Astrocyte (in vitro differentiated cells and primary cell): ENCODE measurements at regions not wholly inside any gene's neighbourhood (a gene's known extent, or its start where the extent isn't known, plus 50 kb on each side); places are given as distances from the start of the nearest gene placed in this dataset.

ENCODE experiments used
- EZH2 ChIP-seq: IDR thresholded peaks from 2 replicates; pipeline ENCODE4 v1.6.1; 2012; ENCODE audit warnings: mild to moderate bottlenecking, low read length, inconsistent platforms; ENCODE audit not compliant: insufficient read depth
- TF ChIP-seq, protein P1 (sequence below): IDR thresholded peaks from 2 replicates; pipeline ENCODE4 v1.5.1; 2011; ENCODE audit warnings: low read depth, mild to moderate bottlenecking, inconsistent platforms, low read length, moderate library complexity; ENCODE audit not compliant: insufficient read depth

DNA sequence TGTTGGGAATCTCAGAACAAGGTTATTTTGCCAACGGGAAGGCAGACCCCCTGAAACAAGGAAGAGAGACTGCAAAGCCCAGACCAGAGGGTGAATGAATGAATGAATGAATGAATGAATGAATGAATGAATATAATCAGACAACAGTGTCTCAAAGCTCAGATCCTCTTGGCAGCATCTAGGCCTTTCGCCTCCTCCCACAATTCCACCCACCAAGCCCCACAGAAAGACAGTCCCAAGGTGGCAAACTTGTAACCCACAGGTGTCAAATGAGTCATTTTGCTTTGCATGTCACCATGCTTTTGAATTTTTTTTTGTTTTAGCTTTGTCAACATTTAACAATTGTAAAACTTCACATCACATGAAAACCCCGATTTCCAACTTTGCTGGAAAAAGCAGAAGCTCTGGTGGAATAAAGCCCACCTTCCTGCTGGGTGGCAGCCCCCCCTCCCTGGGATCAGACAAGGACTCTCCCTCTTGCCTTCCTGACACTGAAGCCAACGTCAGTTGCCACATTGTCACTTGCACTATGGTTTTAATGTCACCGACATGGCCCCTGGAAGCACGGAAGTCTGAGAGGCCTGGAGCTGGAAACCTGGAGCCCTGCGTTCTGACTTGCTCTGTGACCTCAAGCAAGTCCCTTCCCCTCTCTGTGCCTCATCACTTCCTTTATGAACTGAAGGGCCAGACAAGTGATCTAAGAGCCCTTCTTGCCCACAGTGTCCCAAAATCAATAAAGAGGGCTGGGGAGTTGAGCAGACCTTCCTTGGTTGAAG lies 134.6 kb upstream of the RUNX3 start:
- no peak for TF ChIP-seq EZH2
- TF ChIP-seq, protein P1, sequence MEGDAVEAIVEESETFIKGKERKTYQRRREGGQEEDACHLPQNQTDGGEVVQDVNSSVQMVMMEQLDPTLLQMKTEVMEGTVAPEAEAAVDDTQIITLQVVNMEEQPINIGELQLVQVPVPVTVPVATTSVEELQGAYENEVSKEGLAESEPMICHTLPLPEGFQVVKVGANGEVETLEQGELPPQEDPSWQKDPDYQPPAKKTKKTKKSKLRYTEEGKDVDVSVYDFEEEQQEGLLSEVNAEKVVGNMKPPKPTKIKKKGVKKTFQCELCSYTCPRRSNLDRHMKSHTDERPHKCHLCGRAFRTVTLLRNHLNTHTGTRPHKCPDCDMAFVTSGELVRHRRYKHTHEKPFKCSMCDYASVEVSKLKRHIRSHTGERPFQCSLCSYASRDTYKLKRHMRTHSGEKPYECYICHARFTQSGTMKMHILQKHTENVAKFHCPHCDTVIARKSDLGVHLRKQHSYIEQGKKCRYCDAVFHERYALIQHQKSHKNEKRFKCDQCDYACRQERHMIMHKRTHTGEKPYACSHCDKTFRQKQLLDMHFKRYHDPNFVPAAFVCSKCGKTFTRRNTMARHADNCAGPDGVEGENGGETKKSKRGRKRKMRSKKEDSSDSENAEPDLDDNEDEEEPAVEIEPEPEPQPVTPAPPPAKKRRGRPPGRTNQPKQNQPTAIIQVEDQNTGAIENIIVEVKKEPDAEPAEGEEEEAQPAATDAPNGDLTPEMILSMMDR: no peak
